ENCODE measurements at regions not wholly inside any gene's neighbourhood (a gene's known extent, or its start where the extent isn't known, plus 50 kb on each side); places are given as distances from the start of the nearest gene placed in this dataset.

DNA sequence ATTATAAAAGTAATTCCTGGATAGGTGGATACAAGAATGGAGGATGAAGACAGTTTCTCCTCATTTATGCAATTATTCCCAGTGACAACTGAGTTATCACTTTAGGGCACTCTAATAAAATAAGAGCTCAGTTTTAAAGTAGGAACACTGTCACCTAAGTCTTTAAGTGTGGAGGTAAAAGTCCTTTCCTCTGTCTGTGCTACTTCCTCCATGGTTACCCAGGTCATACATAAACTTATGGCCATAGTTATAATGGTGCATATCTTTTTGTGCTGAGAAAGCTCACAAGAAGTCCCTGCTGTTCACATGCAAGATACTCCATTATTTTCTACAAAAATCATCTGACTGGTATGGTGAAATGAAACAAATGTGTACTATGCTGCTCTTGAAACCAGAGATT lies 1093.6 kb downstream of the IGSF11 start:
- TF ChIP-seq, protein P1, sequence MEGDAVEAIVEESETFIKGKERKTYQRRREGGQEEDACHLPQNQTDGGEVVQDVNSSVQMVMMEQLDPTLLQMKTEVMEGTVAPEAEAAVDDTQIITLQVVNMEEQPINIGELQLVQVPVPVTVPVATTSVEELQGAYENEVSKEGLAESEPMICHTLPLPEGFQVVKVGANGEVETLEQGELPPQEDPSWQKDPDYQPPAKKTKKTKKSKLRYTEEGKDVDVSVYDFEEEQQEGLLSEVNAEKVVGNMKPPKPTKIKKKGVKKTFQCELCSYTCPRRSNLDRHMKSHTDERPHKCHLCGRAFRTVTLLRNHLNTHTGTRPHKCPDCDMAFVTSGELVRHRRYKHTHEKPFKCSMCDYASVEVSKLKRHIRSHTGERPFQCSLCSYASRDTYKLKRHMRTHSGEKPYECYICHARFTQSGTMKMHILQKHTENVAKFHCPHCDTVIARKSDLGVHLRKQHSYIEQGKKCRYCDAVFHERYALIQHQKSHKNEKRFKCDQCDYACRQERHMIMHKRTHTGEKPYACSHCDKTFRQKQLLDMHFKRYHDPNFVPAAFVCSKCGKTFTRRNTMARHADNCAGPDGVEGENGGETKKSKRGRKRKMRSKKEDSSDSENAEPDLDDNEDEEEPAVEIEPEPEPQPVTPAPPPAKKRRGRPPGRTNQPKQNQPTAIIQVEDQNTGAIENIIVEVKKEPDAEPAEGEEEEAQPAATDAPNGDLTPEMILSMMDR (IDR thresholded peaks at IDR 0.05): no peak
- intact Hi-C loops (cut with DNase I, micrococcal nuclease): no loop called here
- ATAC-seq (ENCODE audit: poor library complexity): no peak
- Histone ChIP-seq H3K27ac (ENCODE audit: low read depth in 1 of 2, low read length in 2 of 2) (no peak overlapping the region), H3K4me3 (ENCODE audit: low read length) (no peak overlapping the region), H3K9me3 (ENCODE audit: control insufficient read depth in 1 of 2, insufficient read depth in 1 of 2, low read length in 2 of 2) (peaks cover 0 to 6% of the 10 kb centered on the region in 2 experiments), H3K27me3 (ENCODE audit: control insufficient read depth in 1 of 2, insufficient read depth in 2 of 2, low read length in 2 of 2) (no peaks in the 10 kb centered on the region), H3K4me1 (ENCODE audit: insufficient read depth, low read length) (no peaks in the 10 kb centered on the region), H3K36me3 (ENCODE audit: insufficient read depth, low read length) (no peaks in the 10 kb centered on the region)
- no peak overlapping the region for H3K4me3 Mint-ChIP-seq
- DNase-seq: no peak
- no peaks in the 10 kb centered on the region for H3K4me1 Mint-ChIP-seq (ENCODE audit: low read depth)
- H3K27me3 Mint-ChIP-seq: no peaks in the 10 kb centered on the region
- ChIA-PET CTCF (no interaction called here), POLR2A (no interaction called here)
- peaks cover 6% of the 10 kb centered on the region for H3K9me3 Mint-ChIP-seq
- no peaks in the 10 kb centered on the region for H3K36me3 Mint-ChIP-seq (ENCODE audit: low read depth)
- H3K27ac Mint-ChIP-seq: no peak overlapping the region

DNA sequence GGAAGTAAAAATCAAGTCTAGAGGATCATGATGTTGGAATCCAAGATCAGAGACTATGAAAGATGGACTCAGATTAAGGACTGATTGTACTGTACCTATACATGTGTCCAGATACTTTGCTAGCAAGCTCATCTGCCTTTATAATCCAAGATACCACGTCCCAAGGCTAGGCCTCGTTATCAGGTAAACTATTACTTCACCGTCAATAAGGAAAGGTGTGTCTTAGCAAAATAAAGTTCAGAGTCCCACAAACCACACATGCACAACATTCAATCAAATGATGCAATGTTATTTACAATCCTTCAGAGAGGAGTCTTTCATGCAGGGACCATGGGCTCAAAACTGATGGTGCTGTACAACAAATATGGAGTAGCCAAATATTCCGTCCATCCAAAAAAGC lies 1092.9 kb downstream of the IGSF11 start:
- ATAC-seq (ENCODE audit: poor library complexity) (no peak), DNase-seq (no peak)
- H3K4me1 Mint-ChIP-seq (ENCODE audit: low read depth): no peaks in the 10 kb centered on the region
- H3K4me3 ChIP-seq (ENCODE audit: low read length): no peak overlapping the region
- H3K27me3 Mint-ChIP-seq: no peaks in the 10 kb centered on the region
- POLR2A ChIA-PET: no interaction called here
- H3K27ac Mint-ChIP-seq: no peak overlapping the region
- H3K27me3 ChIP-seq (ENCODE audit: control insufficient read depth in 1 of 2, insufficient read depth in 2 of 2, low read length in 2 of 2): no peaks in the 10 kb centered on the region
- CTCF ChIA-PET: no interaction called here
- TF ChIP-seq, protein P1 (IDR thresholded peaks at IDR 0.05): no peak
- H3K27ac ChIP-seq (ENCODE audit: low read depth in 1 of 2, low read length in 2 of 2): no peak overlapping the region
- H3K36me3 Mint-ChIP-seq (ENCODE audit: low read depth): no peaks in the 10 kb centered on the region
- intact Hi-C loops (cut with DNase I, micrococcal nuclease): no loop called here
- peaks cover 0 to 6% of the 10 kb centered on the region in 2 experiments for H3K9me3 ChIP-seq (ENCODE audit: control insufficient read depth in 1 of 2, insufficient read depth in 1 of 2, low read length in 2 of 2)
- H3K36me3 ChIP-seq (ENCODE audit: insufficient read depth, low read length): no peaks in the 10 kb centered on the region
- peaks cover 6% of the 10 kb centered on the region for H3K9me3 Mint-ChIP-seq
- H3K4me3 Mint-ChIP-seq: no peak overlapping the region
- no peaks in the 10 kb centered on the region for H3K4me1 ChIP-seq (ENCODE audit: insufficient read depth, low read length)

- ATAC-seq (ENCODE audit: poor library complexity): no peak
- H3K9me3 Mint-ChIP-seq: peaks cover 2% of the 10 kb centered on the region
Observed at GRCh38 chr3:117954131-117954530, 1080.5 kb downstream of the IGSF11 start.

More at GRCh38 chr3:117954131-117954530, 1080.5 kb downstream of the IGSF11 start:
- no peaks in the 10 kb centered on the region for H3K4me1 Mint-ChIP-seq (ENCODE audit: low read depth)
- H3K9me3 ChIP-seq (ENCODE audit: control insufficient read depth in 1 of 2, insufficient read depth in 1 of 2, low read length in 2 of 2): no peaks in the 10 kb centered on the region
- DNase-seq: no peak
- intact Hi-C loops (cut with DNase I, micrococcal nuclease): no loop called here
- H3K4me1 ChIP-seq (ENCODE audit: insufficient read depth, low read length): no peaks in the 10 kb centered on the region
- no peaks in the 10 kb centered on the region for H3K36me3 ChIP-seq (ENCODE audit: insufficient read depth, low read length)
- no peaks in the 10 kb centered on the region for H3K36me3 Mint-ChIP-seq (ENCODE audit: low read depth)
- H3K27me3 Mint-ChIP-seq: no peaks in the 10 kb centered on the region
- ChIA-PET POLR2A (no interaction called here), CTCF (no interaction called here)
- H3K27ac ChIP-seq (ENCODE audit: low read depth in 1 of 2, low read length in 2 of 2): no peak overlapping the region
- no peak overlapping the region for H3K27ac Mint-ChIP-seq
- no peaks in the 10 kb centered on the region for H3K27me3 ChIP-seq (ENCODE audit: control insufficient read depth in 1 of 2, insufficient read depth in 2 of 2, low read length in 2 of 2)
- no peak overlapping the region for H3K4me3 ChIP-seq (ENCODE audit: low read length)
- TF ChIP-seq, protein P1 (IDR thresholded peaks at IDR 0.05): no peak
- no peak overlapping the region for H3K4me3 Mint-ChIP-seq

Data from CD4-positive, alpha-beta T cell (primary cell).